Stomach (tissue), 8 donors: ENCODE measurements at regions not wholly inside any gene's neighbourhood (a gene's known extent, or its start where the extent isn't known, plus 50 kb on each side); places are given as distances from the start of the nearest gene placed in this dataset.

Source experiments
- DNase-seq, 2 donors: peaks; one replicate each; pipeline versions ENCODE4 v3.0.0 to v3.0.0-alpha.2; 2013 to 2019
- H3K27ac ChIP-seq, 5 donors: fragments of 200-600 bp in 4 of 5; sonication (generic) in 4 of 5; one replicate each; pipeline ENCODE4 v1.5.1; 2013 to 2019; ENCODE audit warnings: mild to moderate bottlenecking in 1 of 5, moderate library complexity in 1 of 5
- H3K27me3 ChIP-seq, 3 donors: fragments of 200-600 bp; sonication (generic); one replicate each; pipeline ENCODE4 v1.5.1; 2017 to 2019; ENCODE audit warnings: mixed run types in 1 of 3
- H3K36me3 ChIP-seq, 4 donors: fragments of 200-600 bp; sonication (generic); 1 replicate in 3 of 4; 2 replicates in 1 of 4; pipeline ENCODE4 v1.5.1; 2016 to 2019
- H3K4me1 ChIP-seq, 4 donors: fragments of 200-600 bp; sonication (generic); one replicate each; pipeline ENCODE4 v1.5.1; 2016 to 2019
- H3K4me3 ChIP-seq, 4 donors: fragments of 200-600 bp; sonication (generic) in 3 of 4; one replicate each; pipeline ENCODE4 v1.5.1; 2016 to 2019; ENCODE audit warnings: mild to moderate bottlenecking in 1 of 4
- H3K9me3 ChIP-seq, 4 donors: fragments of 200-600 bp; sonication (generic); one replicate each; pipeline ENCODE4 v1.5.1; 2016 to 2019
- CTCF ChIP-seq, 7 experiments: fragments of 450-650 bp in 4 of 7; fragments of 200-600 bp in 3 of 7; sonication (generic) in 3 of 7; IDR thresholded peaks; one replicate each; pipeline ENCODE4 v1.5.1; 2016 to 2019; ENCODE audit warnings: antibody characterized with exemption in 7 of 7, control low read depth in 2 of 7, mild to moderate bottlenecking in 1 of 7
- EP300 ChIP-seq: sonication (generic); formaldehyde crosslinking; IDR thresholded peaks from one replicate; pipeline ENCODE4 v1.6.1; 2017; ENCODE audit warnings: antibody characterized with exemption
- POLR2A ChIP-seq, 4 donors: fragments of 450-650 bp; IDR thresholded peaks; one replicate each; pipeline ENCODE4 v1.6.1; 2016; ENCODE audit warnings: antibody characterized with exemption in 4 of 4, control low read depth in 2 of 4, mild to moderate bottlenecking in 1 of 4, moderate library complexity in 1 of 4
- POLR2AphosphoS5 ChIP-seq, 3 donors: sonication (generic); formaldehyde crosslinking; IDR thresholded peaks; one replicate each; pipeline ENCODE4 v1.6.1; 2016; ENCODE audit warnings: antibody characterized with exemption in 3 of 3
- WGBS, 5 donors: extraction: QIAGEN DNeasy Blood & Tissue Kit in 3 of 5; methylation state at CpG; one replicate each; pipeline versions ENCODE4 v1.1.5 to v1.1.7; 2013 to 2018; 5-methylcytosine and 5-hydroxymethylcytosine counted together
- intact Hi-C: fragments of 100-400 bp; cut with DNase I; formaldehyde crosslinking; loops from one replicate; pipeline ENCODE4 v1.15.1; 2023; ENCODE audit warnings: low total_unique reads
- donor health status: healthy with polysubstance abuse.
- donor health status: Bipolar disorder and iron deficiency.
- donor health status: healthy.

- peak in 1 of 2 donors; percentile 47 for DNase-seq
- intact Hi-C loops: no loop called here
- TF ChIP-seq POLR2A (IDR thresholded peaks at IDR 0.05): no peak
- TF ChIP-seq EP300: no peak
- no peak for TF ChIP-seq CTCF (IDR thresholded peaks at IDR 0.05)
- TF ChIP-seq POLR2AphosphoS5 (IDR thresholded peaks at IDR 0.05): no peak
- Histone ChIP-seq H3K36me3 (no peaks in the 10 kb centered on the region), H3K4me1 (no peaks in the 10 kb centered on the region), H3K27ac (no peak overlapping the region), H3K27me3 (no peaks in the 10 kb centered on the region), H3K4me3 (no peak overlapping the region), H3K9me3 (peaks cover 0 to 13% (median 0%) of the 10 kb centered on the region in 4 donors)
Measured at GRCh38 chr18:72197591-72197990, 346.6 kb downstream of the CBLN2 start.

DNA sequence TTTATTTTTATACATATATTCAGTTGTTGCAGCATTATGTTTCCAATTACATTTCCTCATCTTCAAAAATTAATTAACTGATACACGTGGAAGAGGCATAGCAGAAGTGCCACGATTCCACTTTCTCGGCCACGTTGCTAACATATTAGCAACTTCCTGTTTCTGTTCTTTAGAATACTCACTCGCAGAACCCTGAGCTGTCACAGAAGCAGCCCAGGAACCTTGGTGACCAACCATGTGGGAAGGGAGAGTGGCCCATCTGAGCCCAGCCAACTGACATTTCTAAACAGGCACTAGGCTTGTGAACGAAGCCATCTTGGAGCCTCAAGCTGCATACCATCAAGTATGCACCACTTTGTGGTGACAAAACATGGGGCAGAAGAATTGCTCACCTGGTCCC is 350.1 kb downstream of the CBLN2 start:
- WGBS, 5 donors: 76 to 84% (median 83%) methylated on average over 6 of the region's 6 CpGs
- intact Hi-C loops: no loop called here
- Histone ChIP-seq H3K9me3 (peaks cover 0 to 9% (median 0%) of the 10 kb centered on the region in 4 donors), H3K4me1 (no peaks in the 10 kb centered on the region), H3K27ac (no peak overlapping the region), H3K36me3 (no peaks in the 10 kb centered on the region), H3K4me3 (no peak overlapping the region), H3K27me3 (no peaks in the 10 kb centered on the region)
- TF ChIP-seq CTCF (IDR thresholded peaks at IDR 0.05): no peak
- no peak for TF ChIP-seq POLR2A (IDR thresholded peaks at IDR 0.05)
- TF ChIP-seq EP300: no peak
- TF ChIP-seq POLR2AphosphoS5 (IDR thresholded peaks at IDR 0.05): no peak
- DNase-seq: no peak

DNA sequence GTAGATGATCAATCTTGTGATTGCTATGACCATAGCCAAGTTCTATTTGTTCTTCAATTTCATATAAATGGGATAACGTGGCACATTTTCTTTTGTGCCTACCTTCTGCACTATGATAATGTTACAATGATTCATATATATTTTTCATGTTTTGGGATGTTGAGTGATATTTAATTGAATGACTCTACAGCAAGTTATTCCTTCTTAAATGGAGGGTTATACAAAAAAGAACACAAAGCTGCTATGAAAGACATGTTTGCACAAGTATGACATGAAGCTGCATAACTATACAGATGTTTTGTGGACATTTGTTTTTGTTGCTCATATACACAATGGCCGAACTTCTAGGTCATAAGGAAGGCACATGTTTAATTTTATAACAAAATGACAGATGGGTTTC is 356.2 kb downstream of the CBLN2 start:
- no peak overlapping the region for H3K27ac ChIP-seq
- H3K4me3 ChIP-seq: no peak overlapping the region
- no peaks in the 10 kb centered on the region for H3K36me3 ChIP-seq
- H3K9me3 ChIP-seq: peaks cover 0 to 5% (median 0%) of the 10 kb centered on the region in 4 donors
- no peaks in the 10 kb centered on the region for H3K27me3 ChIP-seq
- no peaks in the 10 kb centered on the region for H3K4me1 ChIP-seq
- WGBS, 5 donors: 47 to 77% (median 69%) methylated on average over 2 of the region's 2 CpGs
- no peak for TF ChIP-seq CTCF (IDR thresholded peaks at IDR 0.05)
- no peak for TF ChIP-seq EP300
- no peak for TF ChIP-seq POLR2A (IDR thresholded peaks at IDR 0.05)
- no peak for TF ChIP-seq POLR2AphosphoS5 (IDR thresholded peaks at IDR 0.05)
- intact Hi-C loops: no loop called here
- DNase-seq: no peak

GRCh38 chr18:72181241-72181764 is 362.8 kb downstream of the CBLN2 start:
- no peaks in the 10 kb centered on the region for H3K4me1 ChIP-seq
- intact Hi-C loops: no loop called here
- H3K27ac ChIP-seq: no peak overlapping the region
- H3K9me3 ChIP-seq: peaks cover 0 to 18% (median 4%) of the 10 kb centered on the region in 4 donors
- TF ChIP-seq EP300 (no peak), CTCF (IDR thresholded peaks at IDR 0.05) (no peak), POLR2A (IDR thresholded peaks at IDR 0.05) (no peak), POLR2AphosphoS5 (IDR thresholded peaks at IDR 0.05) (no peak)
- no peak overlapping the region for H3K4me3 ChIP-seq
- no peaks in the 10 kb centered on the region for H3K36me3 ChIP-seq
- DNase-seq: no peak
- no peaks in the 10 kb centered on the region for H3K27me3 ChIP-seq
- WGBS, 5 donors: 75 to 90% (median 79%) methylated on average over 4 of the region's 4 CpGs
